ENCODE measurements at regions not wholly inside any gene's neighbourhood (a gene's known extent, or its start where the extent isn't known, plus 50 kb on each side); places are given as distances from the start of the nearest gene placed in this dataset.

DNA sequence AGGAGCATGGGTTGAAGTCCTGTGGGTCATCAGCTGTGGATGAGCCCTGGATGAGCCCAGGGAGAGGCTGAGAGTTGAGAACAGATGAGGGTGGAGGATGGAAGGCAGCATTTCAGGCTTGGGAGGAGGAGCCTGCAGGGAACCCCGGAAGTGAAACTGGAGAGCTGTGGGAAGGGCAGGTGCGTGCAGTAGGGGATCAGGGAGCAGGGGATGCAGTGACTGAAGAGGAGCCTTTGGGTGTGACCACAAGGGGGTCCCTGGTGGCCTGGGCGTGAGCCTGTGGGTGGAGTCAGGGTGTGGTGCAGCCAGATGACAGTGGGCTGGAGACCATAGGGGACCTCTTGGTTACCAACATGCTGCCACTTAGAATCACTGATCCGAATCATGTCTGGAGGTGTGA is 115.5 kb downstream of the PAPOLA start:
- DNase-seq (ENCODE audit: low spot score): no peak

DNA sequence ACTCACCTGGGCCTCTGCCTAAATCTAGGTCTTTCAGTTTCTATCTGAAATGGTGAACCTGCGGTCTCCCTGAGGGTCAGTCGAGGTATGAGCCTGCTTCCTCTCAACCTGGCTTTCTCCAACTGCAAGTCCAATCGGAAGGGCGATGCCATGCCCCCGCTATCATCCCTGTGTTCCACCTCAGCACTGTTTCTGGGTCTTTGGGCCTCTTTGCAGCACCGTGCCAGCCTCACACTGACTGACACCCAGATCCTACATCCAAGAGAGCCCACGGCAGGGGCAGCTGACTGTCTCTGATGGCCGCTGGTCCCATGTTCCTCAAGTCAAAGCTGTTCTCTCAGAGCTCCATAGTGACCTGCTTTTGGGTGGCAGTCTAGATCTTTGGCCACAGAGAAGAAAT is 120.7 kb downstream of the PAPOLA start:
- no peak for DNase-seq (ENCODE audit: low spot score)

DNA sequence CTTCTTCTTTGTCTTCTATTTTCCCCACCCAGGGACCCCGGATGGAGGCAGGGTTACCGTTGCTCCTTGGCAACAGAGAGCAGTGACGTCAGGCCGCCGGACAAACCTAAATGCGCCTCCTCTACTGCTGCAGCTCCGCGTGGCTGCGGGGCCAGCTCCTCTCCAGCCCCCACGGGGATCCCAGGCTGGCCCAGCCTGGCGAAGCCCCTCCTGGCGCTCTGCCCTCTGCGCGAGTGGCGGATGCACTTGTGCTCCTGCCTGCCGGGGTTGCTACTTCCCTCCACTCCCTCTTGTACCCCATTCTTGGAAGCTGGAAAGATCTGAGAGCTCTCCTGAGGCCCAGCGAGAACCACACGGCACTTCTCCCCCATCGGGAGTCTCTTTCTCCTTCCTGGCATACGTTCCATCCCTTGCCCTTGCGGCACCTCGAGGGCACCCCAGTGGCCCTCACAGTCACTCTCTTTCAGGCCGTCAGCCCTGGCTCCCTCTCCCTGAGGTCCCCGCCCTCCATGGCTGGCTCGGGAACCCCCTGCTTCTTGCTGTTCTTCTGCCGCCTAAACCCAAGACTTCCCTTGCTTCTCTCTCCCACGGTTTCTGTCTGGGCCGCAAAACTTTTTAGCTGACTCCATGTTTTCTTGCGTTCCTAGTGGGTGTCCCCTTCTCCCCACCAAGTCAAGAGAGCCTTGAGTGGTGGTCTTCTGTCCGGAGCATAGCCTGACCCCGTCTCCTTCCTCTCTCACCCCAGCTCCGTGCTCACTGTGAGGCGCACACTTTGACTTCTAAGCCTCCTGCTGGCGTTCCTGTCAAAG is 121.7 kb downstream of the PAPOLA start:
- no peak for DNase-seq (ENCODE audit: low spot score)

DNA sequence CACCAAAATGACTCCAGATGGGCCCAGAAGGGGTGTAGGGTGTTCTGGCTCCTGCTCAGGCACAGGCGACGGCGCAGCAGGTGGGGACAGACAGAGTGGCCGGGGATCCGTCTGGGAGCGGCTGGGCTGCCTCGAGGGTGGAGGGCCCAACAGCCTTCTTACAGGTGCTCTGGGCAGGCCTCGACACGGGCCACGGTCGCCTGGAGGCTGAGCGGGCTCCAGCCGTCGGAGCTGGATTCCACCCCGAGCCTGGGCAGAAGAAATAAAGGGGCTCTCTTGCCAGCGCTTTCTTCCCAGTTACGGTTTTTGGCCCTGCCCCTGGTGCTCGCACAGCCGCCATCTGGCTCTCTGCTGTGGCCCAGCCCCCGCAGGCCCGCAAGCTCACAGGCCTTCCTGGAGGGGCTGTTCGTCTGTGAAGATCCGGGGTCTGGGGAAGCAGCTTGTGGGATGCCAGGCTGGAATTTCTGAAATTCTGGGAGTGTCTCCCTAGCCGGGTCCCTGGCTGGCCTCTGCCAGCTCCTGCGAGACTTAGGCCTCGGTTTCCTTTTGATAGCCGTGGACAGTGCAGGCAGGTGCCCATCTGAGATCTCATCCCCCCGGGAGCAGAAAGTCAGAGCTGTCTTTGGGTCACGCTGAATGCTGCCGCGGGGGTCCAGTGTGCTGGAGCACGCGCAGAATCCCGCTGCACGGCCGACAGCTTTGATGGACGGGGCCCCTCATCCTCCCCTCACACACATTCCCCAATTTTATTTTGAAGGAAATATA is 122.7 kb downstream of the PAPOLA start:
- DNase-seq (ENCODE audit: low spot score): no peak

DNA sequence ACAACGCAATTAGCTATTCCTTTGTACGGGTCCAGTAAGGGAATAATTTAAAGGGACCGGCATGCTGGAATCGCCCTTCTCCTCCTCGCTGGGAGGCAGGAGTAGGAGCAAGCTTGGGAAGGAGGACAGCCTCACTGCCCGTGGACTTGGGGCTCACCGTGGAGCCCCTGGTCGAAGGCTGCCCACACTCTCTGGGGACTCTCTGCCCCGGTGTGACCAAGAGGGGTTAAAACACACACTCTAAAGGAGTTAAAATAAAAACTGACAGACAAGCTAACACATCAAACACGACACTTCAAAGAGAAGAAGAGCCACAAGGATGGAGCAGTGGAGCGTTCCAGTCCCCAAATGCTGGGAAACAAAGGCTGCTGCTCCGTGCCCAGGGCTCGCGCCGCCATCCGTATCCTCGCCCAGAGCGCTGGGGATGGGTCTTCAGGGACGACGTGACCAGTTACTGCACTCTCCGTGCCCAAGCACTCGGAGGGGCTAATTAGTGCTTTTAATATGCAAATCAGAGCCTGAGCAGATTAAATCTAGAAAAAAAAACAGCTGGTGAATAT is 123.3 kb downstream of the PAPOLA start:
- DNase-seq (ENCODE audit: low spot score): no peak

DNA sequence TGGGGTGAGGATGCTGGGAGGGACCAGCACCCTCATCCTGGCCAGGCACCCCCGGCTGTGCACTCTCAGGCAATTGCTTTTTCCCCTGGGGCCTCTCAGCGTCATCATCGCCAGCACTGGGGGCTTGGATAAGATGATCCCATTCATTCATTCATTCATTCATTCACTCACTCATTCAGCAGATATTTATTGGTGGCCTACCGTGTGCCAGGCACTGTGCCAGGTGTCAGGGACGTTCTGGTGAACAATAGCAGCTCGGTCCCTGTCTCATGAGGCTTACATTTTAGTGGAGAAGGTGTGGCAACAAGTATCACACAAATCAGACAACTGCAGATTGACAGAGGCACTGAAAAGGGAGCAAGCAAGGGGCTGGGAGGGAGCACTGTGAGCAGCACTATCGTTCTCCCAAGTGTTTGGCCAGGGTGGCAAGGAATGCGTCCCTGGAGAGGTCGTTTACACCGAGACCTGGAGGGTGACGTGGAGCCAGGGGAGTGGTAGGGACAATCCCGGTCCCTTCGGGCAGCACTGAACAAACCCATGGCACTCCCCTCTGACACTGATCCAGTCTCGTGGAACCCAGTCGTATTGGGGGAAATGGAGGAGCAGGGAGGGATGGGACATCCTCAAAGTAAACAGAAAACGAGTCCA is 124.1 kb downstream of the PAPOLA start:
- DNase-seq (ENCODE audit: low spot score): no peak

DNA sequence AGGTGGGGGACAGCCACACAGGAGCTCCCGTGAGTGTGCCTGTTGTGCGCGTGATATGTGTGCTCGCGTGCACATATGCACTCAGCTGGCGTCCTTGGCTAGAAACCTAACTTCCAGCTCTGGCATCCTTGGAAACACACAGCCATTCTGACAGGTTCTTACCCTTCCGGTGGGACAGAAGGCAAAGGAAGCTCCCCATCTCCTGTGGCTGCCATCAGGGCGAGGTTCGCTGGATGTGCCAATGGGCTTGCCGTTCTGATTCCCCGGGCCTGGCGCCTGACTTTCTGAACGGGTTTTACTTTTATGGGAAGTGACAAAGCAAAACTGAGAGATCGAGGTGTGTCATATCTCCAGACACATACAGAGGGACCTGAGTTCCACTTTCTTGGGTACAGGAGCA is 124.7 kb downstream of the PAPOLA start:
- no peak for DNase-seq (ENCODE audit: low spot score)

DNA sequence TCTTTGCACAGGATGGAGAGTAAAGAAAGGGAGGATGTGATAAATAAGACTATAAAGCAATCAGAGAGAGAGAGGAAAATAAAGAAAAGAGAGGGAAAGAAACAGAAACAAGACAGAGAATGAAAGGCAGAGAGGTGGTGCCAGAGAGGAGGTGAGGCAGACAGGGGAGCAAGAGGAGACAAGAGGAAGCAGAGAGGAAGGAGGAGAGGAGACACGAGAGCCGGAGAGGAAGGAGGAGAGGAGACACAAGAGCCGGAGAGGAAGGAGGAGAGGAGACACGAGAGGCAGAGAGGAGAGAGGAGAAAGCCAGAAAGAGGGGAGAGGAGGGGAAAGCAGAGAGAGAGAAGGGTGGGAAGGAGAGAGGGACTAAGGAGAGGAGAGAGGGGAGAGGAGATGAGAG is 125.2 kb downstream of the PAPOLA start:
- no peak for DNase-seq (ENCODE audit: low spot score)

DNA sequence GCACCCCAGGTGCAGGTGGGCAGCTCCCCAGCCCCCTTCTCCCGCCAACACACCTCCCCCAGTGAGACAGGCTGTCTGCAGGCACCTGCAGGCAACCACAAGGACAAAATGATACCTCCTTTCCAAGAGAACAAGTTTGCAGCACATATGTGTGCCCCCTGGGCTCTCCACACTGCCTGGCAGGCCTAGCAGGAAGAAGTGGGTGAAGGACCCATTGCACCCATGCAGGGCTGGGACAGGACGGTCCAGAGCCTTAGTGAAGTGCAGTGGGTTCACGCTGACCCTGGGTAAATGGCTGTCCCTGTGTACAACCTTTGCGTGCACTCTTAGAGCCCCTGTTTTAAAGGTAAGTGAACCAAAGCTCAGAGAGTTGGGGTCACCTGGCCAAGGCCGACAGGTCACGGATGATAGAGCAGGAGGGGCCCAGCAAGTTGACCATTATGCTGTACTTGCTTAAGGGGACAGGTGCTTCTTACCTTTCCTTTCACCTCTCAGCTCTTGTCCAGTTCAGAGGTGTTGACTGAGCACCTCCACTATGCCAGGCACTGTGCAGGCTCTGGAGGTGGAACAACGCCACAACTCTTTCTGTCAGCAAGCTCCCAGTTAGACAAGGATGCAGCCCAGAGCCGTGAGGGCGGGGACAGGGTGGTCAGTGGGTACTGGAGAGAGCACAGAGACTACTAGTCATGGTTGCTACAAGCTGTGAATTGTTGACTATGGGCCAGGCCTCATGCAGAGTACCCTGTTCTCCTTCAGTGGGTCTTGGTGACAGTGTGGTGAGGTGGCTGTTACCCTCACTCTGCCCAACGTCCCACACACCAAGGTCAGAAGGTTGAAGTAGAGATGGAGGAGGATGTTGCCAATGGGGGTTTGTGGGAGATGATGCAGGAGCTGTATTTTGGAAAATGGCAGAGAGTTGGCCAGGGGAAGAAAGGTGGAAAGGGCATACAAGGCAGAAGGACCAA is 125.9 kb downstream of the PAPOLA start:
- DNase-seq (ENCODE audit: low spot score): no peak

DNA sequence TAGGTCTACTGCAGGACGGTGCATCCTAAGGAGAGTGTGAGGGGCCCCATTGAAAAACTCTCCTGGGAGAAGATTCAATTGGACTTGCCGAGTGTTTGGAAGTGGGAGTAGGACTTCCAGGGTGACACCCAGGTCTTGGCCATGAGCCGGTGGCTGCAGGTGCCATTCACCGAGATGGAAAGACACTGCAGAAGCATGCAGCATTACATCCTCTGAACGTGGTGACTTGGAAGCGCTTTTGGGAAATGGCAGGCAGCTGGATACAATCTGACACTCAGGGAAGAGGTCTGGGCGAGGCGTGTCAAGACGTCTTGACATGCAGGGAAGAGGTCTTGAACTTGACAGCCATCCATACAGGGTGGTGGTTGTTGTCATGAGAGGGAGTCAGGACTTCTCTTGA is 126.9 kb downstream of the PAPOLA start:
- no peak for DNase-seq (ENCODE audit: low spot score)

DNA sequence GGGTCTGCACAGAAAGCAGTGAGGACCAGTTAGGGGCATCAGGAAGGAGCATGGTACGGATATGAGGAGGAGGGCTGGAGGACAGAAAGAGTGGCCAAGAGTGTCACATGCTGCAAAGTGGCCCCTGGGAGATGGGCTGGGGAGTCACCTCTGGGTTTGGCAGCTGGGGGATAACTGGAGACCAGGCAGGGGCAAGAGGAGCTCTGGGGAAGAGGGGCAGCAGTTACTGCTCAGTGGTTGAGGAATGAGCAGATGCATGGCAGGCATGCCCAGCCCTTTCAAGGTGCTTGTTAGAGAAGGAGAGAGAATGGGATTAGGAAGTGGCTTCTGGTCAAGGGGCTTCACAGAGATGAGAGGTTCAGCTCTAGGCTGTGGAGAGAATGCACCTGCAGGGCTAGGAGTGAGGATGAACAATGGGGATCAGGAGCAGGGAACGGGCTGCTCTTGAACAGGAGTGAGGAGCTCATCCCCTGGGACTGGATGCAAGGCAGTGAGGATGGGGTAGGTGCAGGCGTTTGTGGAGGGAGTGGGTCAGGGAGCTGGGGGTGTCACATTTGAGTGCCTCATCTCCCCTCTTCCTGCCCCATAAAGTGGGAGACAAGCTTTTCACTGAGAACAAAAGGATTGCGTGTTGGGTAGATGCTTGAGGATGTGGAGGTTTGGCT is 127.5 kb downstream of the PAPOLA start:
- no peak for DNase-seq (ENCODE audit: low spot score)

DNA sequence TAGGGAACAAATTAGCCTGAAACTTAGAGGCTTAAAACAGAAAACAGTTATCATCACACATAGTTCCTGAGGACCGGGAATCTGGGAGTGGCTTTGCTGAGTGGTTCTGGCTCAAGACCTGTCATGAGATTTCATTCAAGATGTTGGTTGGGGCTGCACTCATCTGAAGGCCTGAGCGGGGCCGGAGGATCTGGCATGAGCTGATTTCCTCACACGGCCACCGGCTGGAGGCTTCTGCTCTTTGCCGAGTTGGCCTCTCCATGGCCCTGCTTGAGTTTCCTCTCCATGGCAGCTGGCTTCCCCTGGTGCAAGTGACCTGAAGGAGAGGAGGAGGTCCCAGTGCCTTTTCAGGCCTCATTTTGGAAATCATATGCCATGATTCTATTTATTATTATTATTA is 128.1 kb downstream of the PAPOLA start:
- no peak for DNase-seq (ENCODE audit: low spot score)

DNA sequence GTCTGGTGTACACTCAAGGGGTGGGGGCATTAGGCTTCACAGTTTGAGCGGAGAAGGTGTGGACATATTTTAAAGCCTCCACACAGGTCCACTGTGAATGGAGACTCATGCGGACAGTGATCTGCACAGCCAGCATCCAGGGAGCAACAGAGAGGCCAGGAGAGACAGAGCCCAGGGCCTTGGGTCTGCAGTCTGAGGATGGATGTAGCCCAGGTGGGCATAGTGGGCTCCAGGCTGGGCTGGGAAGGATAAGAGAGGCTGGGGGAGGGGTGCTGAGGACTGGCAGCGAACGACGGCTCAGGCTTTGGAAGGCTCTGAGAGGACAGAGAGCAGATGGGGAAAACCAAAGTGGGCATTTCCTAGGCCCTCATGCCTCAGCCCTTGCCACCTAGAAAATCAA is 128.8 kb downstream of the PAPOLA start:
- no peak for DNase-seq (ENCODE audit: low spot score)

DNA sequence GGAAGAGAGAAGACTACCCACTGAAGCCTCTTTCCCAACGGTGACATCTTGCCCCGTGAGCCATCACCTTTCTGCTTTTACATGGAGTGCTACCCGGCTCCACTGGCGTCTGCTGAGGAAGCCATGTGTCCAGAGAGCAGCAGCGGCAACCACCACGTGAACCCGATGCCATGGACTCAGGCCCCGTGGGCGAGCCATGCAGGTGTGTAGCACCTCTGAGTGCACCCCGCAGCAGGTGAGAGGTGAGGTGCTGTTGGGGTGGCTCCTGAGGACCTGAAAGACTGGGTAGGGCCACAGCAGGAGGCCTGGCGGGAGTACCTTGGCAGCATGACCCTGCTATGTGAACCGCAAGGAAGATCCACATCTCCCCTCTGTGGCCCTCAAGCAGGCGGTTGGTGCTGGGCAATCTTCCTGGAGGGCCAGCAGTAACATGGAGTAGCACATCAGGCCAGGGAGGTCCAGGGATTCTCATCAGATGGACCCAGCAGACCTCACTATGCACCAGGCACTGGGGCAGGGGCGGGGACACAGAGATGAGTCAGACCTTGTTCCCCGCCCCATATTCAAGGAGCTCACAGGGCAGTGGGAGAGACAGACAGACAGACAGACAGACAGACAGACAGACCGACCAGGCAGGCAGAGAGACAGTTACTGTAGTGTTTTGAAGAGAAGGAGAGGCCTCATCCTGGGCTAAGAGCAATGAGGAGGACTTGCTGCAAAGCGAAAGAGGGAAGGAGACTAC is 129.6 kb downstream of the PAPOLA start:
- no peak for DNase-seq (ENCODE audit: low spot score)

DNA sequence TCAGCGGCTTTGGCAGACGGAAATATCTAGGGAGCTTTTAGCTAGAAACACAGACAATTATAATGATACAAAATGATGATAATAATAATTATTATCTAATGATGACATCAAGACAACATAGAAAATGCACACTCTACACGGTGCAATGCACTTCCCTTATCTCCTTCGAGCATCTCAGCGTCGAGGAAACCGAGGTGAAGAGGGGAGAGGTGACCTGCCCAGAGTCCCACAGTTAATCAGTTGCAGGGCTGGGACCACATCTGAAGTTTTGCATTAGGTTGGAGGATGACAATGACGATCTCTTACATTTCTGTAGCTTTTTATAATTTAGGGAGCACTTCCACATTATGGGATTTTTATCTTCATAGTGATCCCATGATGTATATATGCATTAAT is 130.2 kb downstream of the PAPOLA start:
- no peak for DNase-seq (ENCODE audit: low spot score)

DNA sequence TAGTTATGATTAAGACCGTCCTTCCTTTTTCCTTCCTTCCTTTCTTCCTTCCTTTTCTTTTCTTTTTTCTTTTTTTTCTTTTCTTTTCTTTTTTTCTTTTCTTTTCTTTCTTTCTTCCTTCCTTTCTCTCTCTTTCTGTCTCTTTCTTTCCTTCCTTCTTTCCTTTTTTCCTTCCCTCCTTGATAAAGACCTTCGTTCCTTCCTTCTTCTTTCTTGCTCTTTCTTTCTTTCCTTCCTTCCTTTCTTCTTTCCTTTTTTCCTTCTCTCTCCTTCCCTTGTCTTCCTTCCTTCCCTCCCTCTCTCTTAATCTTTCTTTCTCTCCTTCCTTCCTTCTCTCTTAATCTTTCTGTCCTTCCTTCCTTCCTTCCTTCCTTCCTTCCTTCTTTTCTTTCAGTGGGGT is 130.9 kb downstream of the PAPOLA start:
- DNase-seq (ENCODE audit: low spot score): no peak

DNA sequence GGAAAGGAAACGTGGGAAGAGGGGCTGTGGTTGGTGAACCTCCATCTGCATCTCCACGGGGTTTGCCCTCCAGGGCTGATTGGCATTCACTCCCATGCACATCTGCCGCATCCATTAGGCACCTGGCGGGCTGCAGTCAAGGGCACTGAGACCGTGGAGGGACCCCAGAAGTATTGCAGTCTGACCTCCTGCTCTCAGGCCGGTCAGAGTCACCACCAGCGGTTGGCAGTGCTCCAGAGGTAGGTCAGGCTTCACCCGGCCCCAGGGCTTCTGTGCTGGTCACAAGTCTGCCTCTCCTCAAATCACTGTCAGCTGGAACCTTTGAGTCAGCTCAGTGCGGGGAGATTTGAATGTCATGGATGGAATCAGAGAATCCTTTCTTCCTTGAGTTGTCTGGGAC is 132.3 kb downstream of the PAPOLA start:
- no peak for DNase-seq (ENCODE audit: low spot score)

DNA sequence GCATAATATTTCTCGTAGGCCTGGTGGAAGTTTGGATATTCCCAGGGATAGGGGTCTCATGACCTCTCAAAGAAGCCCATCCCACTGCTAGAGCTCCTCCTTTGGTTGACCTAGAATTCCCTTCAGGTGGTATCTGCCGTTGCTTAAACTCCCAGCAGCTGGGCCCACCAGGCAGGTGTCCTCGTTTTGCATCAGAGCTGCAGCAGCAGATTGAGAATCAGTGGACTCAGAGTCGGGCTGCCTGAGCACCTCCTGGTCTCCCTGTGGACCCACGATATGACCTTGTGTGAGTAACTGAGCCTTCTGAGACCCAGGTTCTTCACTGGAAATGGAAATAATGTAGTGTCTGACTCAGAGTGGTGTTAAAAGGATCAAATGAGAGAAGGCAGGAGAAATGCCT is 132.7 kb downstream of the PAPOLA start:
- DNase-seq (ENCODE audit: low spot score): no peak

DNA sequence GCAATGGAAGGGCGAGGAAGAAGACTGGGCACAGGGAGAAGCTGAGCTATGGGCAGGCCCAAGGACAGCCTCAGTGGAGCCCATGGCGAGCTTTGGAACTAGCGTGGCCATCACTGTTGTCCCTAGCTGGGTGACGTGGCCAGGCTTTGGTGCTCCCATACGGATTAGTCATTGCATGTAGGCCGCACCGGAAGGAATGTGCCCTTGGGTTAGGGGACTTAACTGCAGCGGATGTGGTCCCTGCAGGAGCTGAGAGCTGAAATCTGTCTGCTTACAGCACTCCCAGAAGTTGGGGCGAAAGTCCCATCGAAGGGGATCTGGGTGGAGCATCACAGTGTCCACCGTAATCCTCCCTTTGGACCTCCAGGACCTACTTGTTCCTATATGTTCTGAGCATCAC is 133.7 kb downstream of the PAPOLA start:
- no peak for DNase-seq (ENCODE audit: low spot score)

DNA sequence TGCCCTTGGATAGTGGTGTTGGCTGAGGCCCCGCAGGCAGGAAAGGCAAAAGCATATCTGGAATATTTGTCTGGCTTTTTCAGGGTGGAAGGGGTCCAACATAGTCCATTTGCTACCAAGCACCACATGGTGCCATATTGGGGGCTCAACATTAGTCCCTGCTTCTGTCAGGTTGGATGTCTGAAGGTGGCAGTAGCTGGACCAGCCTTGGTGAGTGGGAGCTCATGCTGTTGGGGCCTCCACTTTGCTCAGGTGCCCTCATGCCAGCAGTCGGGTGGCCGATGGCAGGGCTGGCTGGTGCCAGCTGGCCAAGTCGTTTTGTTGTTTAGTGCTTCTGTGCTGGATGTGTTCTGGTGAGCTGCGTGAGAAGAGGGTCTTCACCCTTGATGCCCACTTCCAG is 135.3 kb downstream of the PAPOLA start:
- DNase-seq (ENCODE audit: low spot score): no peak
